Heart left ventricle (tissue), 13 donors: ENCODE measurements at regions not wholly inside any gene's neighbourhood (a gene's known extent, or its start where the extent isn't known, plus 50 kb on each side); places are given as distances from the start of the nearest gene placed in this dataset.

Source experiments
- POLR2A ChIP-seq, 2 donors: fragments of 450-650 bp; IDR thresholded peaks; one replicate each; pipeline ENCODE4 v1.6.1; 2017; ENCODE audit warnings: antibody characterized with exemption in 2 of 2, mild to moderate bottlenecking in 2 of 2, moderate library complexity in 2 of 2
- TF ChIP-seq, protein P1 (sequence below), 12 donors: fragments of 200-600 bp; sonication (generic) in 4 of 12; IDR thresholded peaks; one replicate each; pipeline versions ENCODE4 v1.5.0 to v1.8.0; 2018 to 2022; ENCODE audit warnings: antibody characterized with exemption in 12 of 12, mild to moderate bottlenecking in 5 of 12
- donor health status: ischemic (EF 13 %, LVEDD 7.1; RV severe dilation, severe dysfunction).
- donor health status: DM: no; HTN: yes; CAD: no.
- donor health status: DM: no; HTN: no; CAD: no.
- donor health status: ischemic (EF 25% LVEDD 6.9; RV normal size, moderate dysfunction).
- donor health status: ischemic (EF 25% LVEDD 5.7; RV mildly dilated, moderate dysfunction).
- donor health status: ischemic (EF 35%, LVEDD 5.7; RV mildly dilated, moderate dysfunction).
- donor health status: nonischemic (EF 11% LVEDD 7.7; RV severe dilation, severe dysfunction).
- donor health status: DM: yes; HTN: yes; CAD: no.
- donor health status: PGD.
- donor health status: ischemic (EF 29% LVEDD 5.4; RV normal size, mild dysfunction).
- donor health status: nonischemic (EF 23%, LVEDD 6.1; RV moderate dilation, normal function).

DNA sequence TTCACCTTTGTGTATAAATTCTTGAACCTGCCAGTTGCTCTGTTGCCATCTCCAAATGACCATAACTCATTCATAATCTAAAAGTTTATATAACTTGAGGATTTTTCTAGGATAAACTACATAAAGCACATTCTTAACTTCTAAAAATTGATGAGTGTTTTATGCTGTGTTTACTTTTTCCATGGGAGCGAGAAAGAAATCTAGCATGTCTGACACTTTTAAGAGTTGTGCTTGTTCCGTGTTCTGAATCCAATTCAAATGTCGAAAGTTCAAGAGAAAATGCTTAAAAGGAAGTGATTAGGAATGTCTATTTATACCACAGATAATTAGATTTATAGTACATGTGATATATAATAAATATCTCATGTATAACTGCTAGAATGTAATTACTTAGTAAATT is 154.4 kb downstream of the DEPDC1B start:
- TF ChIP-seq, protein P1, sequence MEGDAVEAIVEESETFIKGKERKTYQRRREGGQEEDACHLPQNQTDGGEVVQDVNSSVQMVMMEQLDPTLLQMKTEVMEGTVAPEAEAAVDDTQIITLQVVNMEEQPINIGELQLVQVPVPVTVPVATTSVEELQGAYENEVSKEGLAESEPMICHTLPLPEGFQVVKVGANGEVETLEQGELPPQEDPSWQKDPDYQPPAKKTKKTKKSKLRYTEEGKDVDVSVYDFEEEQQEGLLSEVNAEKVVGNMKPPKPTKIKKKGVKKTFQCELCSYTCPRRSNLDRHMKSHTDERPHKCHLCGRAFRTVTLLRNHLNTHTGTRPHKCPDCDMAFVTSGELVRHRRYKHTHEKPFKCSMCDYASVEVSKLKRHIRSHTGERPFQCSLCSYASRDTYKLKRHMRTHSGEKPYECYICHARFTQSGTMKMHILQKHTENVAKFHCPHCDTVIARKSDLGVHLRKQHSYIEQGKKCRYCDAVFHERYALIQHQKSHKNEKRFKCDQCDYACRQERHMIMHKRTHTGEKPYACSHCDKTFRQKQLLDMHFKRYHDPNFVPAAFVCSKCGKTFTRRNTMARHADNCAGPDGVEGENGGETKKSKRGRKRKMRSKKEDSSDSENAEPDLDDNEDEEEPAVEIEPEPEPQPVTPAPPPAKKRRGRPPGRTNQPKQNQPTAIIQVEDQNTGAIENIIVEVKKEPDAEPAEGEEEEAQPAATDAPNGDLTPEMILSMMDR (IDR thresholded peaks at IDR 0.05): no peak
- TF ChIP-seq POLR2A (IDR thresholded peaks at IDR 0.05): no peak
